HG03575 (cell line): ENCODE measurements at regions not wholly inside any gene's neighbourhood (a gene's known extent, or its start where the extent isn't known, plus 50 kb on each side); places are given as distances from the start of the nearest gene placed in this dataset.

ENCODE experiments used
- ATAC-seq: cut with Tn5 transposase; IDR thresholded peaks from one replicate; pipeline ENCODE4 v1.9.1; 2021; ENCODE audit not compliant: unreplicated experiment, insufficient number of reproducible peaks, low FRiP score; ENCODE audit errors: extremely low read depth

DNA sequence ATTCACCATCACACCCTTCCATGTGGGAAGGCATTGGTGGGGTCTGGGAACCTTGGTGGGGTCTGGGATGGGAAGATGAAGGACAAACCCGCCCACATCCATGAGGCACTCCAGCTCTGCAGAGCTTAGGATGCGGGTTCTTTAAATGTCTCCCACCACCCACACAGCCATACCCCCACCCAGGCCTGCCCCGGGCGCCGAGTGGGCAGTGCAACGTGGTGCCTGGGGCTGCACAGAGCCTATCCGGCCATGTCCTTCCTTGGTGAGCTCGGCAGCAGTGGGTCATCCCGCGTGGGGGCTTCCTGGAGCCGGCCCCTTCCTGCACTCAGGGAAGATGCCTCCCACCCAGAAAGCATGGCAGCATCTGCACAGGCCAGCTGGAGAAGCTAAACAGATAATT is 163.5 kb upstream of the TCERG1L start:
- ATAC-seq: no peak

DNA sequence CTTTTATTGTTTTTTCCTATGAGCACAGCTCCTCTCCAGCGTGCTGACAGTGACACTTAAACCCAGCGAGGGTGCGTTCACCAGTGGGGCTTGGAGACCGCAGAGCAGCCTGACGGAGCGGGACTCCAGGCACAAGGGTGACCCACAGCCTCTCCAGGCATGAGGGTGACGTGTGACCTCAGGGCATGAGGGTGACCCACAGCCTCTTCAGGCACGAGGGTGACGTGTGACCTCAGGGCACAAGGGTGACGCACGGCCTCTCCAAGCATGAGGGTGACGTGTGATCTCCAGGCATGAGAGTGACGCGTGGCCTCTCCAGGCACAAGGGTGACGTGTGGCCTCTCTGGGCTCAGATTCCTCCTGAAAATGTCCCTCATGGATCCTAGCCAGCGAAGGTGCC is 164.3 kb upstream of the TCERG1L start:
- no peak for ATAC-seq

DNA sequence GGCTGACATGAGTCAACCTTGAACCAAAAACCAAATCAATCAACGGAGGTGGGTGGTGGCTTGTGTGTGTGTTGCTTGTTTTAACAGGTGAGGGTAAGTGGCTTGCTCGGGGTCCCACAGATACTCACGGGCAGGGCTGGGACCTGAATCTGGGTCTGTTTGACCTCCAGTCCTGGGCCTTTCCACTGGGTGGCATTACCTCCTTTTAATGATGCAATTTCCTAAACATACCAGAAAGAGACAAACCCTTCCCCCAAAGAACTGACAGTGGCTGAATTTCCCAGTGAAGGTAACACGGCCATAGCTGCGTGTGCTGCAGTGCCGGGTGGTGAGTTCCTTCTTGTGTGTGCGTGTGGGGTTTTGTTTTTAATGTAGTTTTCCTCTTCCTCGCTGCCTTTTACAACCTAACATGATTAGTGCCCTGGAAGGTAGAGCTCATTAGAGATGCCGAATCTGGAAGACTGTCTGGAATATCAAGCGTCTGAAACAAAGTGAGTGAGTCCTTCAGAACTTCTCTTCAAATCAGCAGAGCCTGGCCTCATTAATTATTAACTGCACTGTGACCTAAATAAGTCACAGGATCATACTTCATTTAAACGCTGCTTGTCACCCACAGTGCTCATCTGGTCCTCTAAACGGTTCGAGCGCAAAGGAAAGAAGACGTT is 166.1 kb upstream of the TCERG1L start:
- no peak for ATAC-seq

DNA sequence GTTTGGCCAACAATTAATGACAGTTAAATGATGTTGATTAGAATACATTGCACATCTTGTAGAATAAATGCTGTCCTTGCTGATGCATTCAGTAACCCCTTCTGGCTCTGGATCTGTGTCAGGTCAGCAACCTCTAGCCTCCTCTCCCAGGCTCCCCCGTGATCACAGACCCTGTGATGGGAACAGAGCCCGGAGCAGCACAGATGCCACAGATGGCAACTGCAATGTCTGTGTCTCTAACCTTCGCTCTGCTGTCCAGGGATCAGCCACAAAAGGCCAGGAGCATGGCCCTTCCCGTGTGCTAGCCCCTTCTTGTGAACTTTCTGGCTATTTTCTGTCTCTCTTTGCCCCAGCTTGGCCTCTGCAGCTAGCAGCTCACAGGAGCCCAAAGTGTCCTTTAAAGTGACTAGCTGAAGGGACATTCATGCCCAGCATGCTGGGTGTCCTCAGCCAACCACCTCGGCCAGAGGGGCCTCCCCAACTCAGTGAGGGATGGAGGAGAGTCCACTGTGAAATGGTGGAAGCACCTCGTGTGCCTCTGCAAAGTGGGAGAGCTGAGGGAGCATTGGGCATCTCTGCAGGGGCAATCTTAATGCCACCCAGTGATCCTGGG is 167.0 kb upstream of the TCERG1L start:
- ATAC-seq: no peak

DNA sequence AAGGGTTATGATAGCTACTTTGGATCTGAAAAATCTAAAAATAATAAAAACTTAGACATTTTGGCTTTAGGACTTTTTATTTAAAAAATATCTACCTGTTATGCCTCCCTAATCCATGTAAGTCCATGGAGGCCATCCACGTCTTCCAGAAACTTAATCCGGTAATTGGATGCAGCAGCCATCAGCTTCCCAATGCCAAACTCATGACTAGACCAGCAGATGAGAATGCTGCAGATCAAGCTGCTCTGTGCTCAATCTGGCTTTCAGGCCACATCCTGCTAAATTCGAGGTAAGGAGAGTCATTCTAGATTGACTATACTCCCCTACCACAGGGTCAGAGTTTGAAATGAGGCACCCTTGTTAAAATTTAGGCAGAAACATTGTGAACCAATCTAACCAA is 168.5 kb upstream of the TCERG1L start:
- no peak for ATAC-seq

DNA sequence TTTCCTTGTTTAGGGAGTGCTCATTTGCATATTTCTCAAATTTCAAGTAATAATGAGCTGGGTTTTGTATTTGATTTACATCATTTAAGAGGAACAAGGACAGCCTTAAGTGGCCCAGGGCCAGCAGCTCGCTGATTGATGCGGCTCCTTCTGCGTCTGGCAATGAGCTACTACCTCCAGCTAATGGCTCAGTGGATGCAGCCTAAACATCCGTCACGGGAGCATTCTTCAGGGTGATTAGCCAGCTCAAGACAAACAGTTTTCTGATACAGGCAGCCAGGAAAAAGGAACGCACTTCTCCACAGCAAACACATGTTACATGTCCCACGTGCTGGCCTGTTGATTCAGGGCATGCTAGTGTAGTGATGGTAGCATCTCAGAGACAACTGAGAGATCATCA is 169.3 kb upstream of the TCERG1L start:
- ATAC-seq: no peak

DNA sequence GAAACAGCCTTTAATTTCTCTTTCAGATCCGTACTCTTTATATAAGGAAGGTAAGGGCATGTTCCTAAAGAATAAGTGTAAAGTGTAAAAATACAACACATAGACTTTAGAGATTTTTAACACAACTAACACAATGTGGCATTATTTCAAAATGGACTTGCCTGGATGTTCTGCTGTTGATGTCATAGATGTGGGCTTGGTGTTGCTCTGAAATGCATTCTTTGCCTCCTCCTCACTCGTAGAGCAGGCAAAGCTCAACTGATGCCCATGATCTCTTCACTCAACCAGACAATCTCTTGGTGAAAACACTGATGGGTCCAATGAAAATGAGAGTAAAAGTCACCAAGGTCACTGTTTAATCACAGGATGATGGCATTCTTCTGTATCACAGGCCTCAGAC is 174.2 kb upstream of the TCERG1L start:
- ATAC-seq: no peak

DNA sequence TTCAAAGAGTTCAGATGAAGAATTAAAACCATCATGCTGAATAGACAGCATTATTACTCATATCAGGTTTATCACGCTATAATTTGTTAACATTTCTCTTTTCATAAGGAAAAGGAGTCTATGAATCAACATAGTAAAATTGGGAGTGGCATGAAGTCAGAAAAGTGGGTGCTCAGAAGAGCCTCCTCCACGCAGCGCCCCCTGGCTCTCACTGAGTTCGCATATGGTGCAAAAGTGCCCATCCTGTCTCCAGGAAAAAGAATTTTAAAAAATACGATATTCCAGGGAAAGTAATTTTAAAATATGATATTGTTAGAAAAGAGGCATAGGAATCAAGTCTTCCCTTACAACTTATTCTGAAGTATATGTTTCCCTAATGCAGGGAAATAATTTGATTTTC is 176.3 kb upstream of the TCERG1L start:
- ATAC-seq: no peak

DNA sequence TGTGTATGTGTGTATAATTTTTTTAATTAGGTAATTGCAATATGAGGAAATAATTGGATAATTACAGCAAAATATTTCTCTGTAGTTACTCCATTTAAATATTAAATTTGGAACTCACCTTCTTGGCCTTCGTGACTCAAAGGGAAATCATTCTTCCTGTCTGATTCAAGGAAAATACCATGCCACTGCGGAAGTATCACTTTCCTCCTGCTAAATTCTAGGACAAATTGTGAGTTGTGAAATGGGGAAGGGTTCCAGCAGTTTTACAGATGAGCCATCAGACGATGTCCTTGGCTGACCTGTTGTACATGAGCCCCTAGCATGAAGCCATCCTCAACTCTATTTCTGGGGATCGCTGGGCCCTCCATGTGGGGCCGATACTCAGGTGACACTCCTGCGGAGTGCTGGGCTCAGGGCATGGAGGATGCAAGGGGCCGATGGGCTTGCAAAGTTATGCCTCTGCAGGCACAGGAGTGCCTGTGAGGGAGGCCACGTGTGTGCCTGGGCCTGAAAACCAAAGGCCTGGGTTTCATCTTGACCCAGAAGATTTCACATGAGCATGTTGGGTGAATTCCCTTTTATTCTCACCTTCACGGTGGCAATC is 179.6 kb upstream of the TCERG1L start:
- ATAC-seq: no peak

DNA sequence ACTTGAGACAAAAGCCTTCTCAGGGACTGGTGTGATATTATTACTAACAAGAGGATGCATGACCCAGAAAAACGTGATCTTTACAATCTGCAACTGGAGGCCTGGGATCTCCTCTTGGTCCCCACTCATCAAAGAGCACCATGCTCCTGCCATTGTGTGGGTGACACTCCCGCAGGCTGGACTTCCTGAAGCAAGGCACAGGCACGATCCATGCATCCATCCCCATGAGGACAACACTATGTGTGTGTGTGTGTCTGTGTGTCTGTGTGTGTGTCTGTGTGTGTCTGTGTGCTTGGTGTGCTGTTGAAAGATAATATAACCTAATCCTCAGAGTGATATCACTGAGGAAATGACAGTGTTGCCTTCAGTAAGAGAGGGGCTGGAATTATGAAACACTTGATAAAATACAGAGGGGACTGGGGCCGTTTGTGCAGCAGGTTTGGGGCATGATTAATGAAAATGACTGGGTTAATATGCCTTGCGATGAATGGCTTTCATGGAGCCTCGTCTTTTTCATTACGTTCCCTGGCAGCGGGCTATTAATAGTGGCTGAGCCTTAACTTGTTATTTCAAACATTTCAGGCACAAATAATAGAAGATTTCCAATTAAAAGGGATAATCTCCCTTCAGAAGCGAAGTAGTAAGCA is 180.8 kb upstream of the TCERG1L start:
- no peak for ATAC-seq

DNA sequence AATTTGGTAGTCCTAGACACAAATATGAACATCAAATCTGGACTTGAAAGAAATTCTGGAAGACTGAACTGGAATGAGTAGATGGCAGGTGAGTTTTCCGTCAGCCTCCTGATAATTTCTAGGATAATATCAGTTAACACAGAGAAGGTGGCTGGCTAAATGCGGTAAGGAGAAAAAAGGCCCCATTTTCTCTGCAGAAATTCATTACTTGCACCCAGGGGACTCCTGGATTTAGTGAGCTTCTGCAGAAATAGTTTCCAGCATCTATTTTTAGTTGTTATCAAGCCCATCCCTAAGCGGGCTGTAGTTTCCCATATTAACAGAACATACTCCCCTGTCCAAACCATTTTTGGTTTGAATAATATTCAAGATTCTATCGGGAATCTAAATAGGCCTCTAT is 181.9 kb upstream of the TCERG1L start:
- no peak for ATAC-seq

DNA sequence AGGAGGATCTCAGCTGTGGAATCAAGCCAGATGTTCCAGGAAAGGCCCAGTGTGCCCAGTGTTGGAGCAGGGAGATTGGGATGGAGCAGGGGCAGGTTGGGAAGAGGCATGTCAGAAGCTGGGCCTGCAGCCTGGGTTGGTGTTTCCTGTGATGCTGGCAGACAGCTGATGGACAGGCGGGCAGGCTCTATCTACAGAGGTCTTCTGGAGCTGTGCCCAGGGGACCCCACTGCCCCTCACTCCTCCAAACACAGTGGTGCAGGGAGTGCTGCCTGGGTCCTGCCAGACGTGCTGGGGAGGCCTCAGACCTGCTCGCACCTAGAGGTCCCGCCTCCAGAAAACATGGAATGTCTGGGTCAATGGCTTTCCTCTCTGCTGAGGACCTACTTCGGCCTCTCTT is 182.9 kb upstream of the TCERG1L start:
- ATAC-seq: no peak

DNA sequence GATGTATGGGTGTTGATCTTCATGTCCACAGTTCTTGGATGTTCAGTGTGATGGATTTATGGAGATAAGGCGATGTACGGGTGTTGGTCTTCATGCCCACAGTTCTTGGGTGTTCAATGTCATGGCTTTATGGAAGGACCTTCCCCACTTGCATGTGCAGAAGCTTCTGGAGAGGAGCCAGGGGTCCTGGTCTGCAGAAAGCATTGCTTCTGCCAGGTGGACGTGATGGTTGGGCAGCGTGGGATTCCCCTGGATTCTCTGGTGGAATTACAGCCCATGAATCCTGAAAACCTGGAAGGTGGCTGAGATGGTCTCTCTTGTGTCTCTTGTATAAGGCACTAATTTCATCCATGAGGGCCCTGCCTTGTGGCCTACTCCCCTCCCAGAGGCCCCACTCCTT is 183.7 kb upstream of the TCERG1L start:
- no peak for ATAC-seq

DNA sequence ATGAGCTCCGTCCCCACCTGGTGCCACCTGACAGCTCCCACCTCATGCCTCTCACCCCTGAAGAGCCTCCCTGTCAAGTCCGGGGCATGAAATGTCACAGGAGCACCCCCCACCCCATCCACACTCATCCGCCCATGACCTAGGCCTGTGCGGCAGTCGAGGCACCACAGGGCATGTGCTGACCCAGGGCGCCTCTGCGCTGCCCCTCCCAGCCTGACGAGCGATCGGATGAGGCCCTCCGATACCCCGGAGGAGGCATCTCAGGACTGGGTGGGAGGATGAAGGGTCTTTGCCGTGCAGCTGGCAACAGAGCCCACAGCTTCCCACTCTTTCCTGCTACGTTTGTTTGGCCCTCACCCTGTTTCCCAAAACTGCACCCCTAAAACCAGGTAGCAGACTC is 184.4 kb upstream of the TCERG1L start:
- ATAC-seq: no peak

DNA sequence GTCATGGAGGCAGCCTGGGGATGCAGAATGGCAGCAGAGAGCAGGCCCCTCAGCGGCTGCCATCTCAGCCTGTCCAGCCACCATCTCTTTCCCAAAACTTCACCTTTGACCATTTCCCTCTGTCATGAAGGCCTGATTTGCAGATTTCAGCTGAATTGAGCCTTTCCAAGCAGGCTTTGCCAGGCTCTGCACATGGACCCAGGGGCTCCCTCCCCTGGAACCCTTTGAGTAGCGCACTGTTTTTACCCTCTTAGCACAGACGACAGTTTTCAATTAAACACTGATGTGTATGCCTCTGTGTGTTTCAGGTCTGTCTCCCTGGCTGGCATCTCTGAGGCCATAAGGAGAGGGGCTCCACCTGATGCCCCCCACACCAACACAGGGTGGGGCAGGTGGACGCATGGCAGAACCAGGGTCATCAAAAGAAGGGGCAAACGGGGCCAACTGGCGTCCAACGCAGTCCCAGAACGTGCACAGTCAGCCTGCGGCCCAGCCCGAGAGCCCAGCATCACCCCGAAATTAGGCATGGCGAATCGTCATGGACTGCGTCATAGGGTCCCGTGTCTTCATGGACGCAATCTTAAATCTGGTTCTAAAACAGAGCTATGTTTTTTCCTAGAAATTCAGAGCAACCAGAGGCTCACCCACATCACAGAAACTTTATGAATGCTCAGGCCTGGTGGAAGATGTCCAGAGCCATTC is 185.0 kb upstream of the TCERG1L start:
- no peak for ATAC-seq

DNA sequence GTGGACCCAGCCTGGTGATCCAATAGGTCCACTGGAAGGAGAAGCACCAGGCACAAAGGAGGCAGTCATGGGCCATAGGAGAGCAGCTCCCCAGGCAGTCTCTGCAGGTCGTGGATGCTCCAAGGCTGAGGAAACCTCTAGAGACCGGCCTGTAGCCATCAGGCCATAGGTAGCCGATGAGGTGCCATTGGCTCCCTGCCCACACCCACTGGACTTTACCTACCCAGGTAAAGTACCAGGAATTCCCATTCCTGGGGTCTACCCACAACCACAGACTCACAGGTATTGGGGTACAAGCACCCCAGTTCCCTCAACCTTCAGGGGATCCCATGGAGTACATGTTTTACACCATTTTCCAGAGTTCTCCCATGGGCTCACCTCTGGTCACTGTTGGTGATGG is 188.0 kb upstream of the TCERG1L start:
- no peak for ATAC-seq

DNA sequence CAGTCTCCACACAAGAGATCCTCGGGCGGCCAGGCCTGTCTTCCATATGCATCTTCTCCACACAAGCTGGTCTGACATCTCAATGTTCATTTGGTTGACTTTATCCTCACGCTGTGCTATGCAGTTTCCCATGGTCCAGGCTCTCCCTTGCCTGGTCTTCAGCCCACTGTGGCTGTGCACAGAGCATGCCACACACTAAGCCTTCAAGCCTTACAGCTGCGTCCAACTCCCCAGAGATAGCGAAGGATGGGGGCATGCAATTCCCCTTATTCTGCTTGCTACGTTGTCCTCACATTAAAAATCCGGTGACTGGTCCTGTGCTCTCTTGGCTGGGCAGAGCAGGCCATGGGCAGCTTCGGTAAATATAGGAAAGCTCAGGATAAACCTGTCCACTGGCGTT is 188.7 kb upstream of the TCERG1L start:
- no peak for ATAC-seq

DNA sequence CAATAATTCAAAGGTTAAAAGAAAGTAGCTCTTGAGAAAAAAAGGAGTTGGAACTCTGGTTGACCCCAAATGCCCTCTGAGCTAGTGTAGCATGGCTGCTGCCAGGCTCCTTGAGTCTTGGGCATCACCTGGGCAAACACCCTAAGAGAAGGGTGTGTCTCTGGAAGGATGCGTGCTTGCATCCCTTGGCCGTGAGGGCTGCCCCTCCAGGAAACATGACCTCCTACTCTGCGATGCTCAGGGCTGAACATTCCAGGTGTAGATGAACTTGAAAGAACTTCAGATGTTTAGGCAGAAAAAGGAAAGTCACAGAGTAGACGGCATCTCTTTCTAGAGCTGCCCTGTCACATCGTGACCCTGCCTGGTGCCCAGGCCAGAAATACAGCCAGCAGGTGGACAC is 189.4 kb upstream of the TCERG1L start:
- ATAC-seq: no peak

DNA sequence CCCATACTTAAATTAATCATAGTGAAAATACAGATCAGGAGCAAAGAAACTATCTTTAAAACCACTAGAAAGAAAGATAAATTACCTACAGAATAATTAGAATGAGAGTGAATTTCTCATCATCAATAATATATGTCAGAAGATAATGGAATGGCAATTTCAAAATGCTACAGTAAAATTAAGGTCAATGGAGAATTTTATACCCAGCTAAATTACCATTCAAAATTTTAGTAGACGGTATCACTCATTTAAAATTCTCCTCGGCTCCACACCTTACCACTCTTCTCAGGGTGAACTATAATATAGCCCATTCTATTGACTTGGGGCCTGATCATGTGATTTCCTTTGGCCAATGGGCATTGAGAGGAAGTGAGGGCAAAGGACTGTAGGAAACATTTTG is 192.5 kb upstream of the TCERG1L start:
- no peak for ATAC-seq

DNA sequence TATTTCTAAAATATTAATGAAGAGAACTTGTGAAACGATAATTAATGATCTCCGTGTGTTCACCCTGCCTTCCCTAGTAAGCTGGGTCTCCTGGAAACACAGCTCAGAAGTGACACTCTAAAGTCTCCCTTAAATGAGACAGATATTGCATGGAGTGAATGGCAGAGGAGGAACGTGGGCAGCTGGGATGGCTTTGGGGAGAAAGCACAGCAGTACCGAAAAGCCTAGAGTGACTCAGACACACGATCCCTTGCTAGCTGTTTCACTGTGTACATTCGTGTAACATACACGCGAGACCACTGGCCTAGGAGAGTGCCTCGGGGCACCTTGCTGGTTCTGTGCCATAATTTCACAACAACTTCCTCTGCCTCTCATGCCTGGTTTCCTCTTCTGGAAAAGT is 199.9 kb upstream of the TCERG1L start:
- no peak for ATAC-seq
